ENCODE measurements at regions not wholly inside any gene's neighbourhood (a gene's known extent, or its start where the extent isn't known, plus 50 kb on each side); places are given as distances from the start of the nearest gene placed in this dataset.

DNA sequence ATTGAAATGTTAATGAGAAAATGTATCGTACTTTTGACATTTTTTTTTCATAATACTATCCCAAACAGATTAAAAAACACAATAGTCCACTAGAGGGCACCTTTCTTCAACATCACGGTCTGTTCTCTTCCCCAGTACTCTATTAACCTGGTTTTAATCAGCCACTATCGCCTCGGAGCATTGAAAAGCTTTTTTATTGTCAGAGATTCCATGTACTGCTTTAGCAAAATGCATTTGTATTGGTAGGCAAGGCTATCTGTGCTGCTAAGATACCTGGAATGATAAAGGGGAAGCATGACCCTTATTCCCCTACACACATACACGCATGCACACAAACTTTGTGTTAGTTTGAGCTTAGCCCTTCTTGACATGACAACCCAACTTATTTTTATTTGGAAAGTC lies 160.1 kb upstream of the IL12A start:
- H3F3A ChIP-seq (ENCODE audit: insufficient read depth, low read length, poor library complexity, severe bottlenecking): no peaks in the 10 kb centered on the region
- H3K27ac ChIP-seq (ENCODE audit: low read length): no peak overlapping the region
- TF ChIP-seq RAD21 (conservative IDR thresholded peaks at IDR 0.05) (peak; percentile 74), POLR2AphosphoS5 (IDR thresholded peaks at IDR 0.05) (no peak), EZH2 (IDR thresholded peaks at IDR 0.05; ENCODE audit: borderline replicate concordance, insufficient read depth, low read length, poor library complexity, severe bottlenecking) (no peak), SMC3 (conservative IDR thresholded peaks at IDR 0.05; ENCODE audit: poor library complexity) (peak; percentile 77), EP300 (conservative IDR thresholded peaks at IDR 0.05; ENCODE audit: poor library complexity, severe bottlenecking) (no peak), MXI1 (conservative IDR thresholded peaks at IDR 0.05; ENCODE audit: poor library complexity, severe bottlenecking) (no peak), TAF1 (IDR thresholded peaks at IDR 0.05; ENCODE audit: low read depth) (no peak)
- TF ChIP-seq, protein P1, sequence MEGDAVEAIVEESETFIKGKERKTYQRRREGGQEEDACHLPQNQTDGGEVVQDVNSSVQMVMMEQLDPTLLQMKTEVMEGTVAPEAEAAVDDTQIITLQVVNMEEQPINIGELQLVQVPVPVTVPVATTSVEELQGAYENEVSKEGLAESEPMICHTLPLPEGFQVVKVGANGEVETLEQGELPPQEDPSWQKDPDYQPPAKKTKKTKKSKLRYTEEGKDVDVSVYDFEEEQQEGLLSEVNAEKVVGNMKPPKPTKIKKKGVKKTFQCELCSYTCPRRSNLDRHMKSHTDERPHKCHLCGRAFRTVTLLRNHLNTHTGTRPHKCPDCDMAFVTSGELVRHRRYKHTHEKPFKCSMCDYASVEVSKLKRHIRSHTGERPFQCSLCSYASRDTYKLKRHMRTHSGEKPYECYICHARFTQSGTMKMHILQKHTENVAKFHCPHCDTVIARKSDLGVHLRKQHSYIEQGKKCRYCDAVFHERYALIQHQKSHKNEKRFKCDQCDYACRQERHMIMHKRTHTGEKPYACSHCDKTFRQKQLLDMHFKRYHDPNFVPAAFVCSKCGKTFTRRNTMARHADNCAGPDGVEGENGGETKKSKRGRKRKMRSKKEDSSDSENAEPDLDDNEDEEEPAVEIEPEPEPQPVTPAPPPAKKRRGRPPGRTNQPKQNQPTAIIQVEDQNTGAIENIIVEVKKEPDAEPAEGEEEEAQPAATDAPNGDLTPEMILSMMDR (IDR thresholded peaks at IDR 0.05; ENCODE audit: poor library complexity, severe bottlenecking): peak; percentile 72
- TF ChIP-seq, protein P2, sequence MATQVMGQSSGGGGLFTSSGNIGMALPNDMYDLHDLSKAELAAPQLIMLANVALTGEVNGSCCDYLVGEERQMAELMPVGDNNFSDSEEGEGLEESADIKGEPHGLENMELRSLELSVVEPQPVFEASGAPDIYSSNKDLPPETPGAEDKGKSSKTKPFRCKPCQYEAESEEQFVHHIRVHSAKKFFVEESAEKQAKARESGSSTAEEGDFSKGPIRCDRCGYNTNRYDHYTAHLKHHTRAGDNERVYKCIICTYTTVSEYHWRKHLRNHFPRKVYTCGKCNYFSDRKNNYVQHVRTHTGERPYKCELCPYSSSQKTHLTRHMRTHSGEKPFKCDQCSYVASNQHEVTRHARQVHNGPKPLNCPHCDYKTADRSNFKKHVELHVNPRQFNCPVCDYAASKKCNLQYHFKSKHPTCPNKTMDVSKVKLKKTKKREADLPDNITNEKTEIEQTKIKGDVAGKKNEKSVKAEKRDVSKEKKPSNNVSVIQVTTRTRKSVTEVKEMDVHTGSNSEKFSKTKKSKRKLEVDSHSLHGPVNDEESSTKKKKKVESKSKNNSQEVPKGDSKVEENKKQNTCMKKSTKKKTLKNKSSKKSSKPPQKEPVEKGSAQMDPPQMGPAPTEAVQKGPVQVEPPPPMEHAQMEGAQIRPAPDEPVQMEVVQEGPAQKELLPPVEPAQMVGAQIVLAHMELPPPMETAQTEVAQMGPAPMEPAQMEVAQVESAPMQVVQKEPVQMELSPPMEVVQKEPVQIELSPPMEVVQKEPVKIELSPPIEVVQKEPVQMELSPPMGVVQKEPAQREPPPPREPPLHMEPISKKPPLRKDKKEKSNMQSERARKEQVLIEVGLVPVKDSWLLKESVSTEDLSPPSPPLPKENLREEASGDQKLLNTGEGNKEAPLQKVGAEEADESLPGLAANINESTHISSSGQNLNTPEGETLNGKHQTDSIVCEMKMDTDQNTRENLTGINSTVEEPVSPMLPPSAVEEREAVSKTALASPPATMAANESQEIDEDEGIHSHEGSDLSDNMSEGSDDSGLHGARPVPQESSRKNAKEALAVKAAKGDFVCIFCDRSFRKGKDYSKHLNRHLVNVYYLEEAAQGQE (IDR thresholded peaks at IDR 0.05; ENCODE audit: borderline replicate concordance): no peak
- H3K9ac ChIP-seq (ENCODE audit: low read length): no peak overlapping the region
- no peak overlapping the region for H2AFZ ChIP-seq (ENCODE audit: low read depth, low read length)
- H3K9me3 ChIP-seq (ENCODE audit: low read length): no peaks in the 10 kb centered on the region
- H3K36me3 ChIP-seq (ENCODE audit: insufficient read depth, low read length): no peaks in the 10 kb centered on the region
- no peaks in the 10 kb centered on the region for H3K9me2 ChIP-seq (ENCODE audit: insufficient read depth, low read length)
- H4K20me1 ChIP-seq (ENCODE audit: insufficient read depth): no peaks in the 10 kb centered on the region
- H3K79me2 ChIP-seq (replicated peaks; ENCODE audit: insufficient read depth, low read length): no peaks in the 10 kb centered on the region
- no peaks in the 10 kb centered on the region for H3K27me3 ChIP-seq (ENCODE audit: insufficient read depth, low read depth, low read length)
- no peak overlapping the region for H3K4me2 ChIP-seq (ENCODE audit: low read length)
- H3K4me3 ChIP-seq (ENCODE audit: low read length): no peak overlapping the region

DNA sequence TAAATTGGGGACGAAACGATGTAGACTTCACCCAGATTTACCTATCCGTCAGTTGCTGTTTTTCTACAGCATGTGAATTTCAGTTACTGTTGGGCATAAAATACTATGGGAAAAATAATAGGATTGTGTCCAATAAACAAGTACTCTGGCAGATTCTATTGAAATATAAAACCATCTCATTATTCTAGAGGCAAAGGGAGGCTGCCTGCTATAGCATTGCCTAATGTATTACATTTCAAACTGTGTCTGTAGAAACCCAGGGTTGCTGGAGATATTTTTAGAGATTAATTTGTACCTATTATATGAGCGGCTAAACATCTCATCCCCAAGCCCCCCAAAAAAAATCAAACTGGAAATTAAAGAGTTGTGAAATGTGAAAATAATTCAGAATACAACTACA lies 159.6 kb upstream of the IL12A start:
- Histone ChIP-seq H3K27me3 (ENCODE audit: insufficient read depth, low read depth, low read length) (no peaks in the 10 kb centered on the region), H3K9ac (ENCODE audit: low read length) (no peak overlapping the region), H3K4me3 (ENCODE audit: low read length) (no peak overlapping the region), H3K79me2 (replicated peaks; ENCODE audit: insufficient read depth, low read length) (no peaks in the 10 kb centered on the region), H3K36me3 (ENCODE audit: insufficient read depth, low read length) (no peaks in the 10 kb centered on the region), H2AFZ (ENCODE audit: low read depth, low read length) (no peak overlapping the region), H3K4me2 (ENCODE audit: low read length) (no peak overlapping the region), H3K27ac (ENCODE audit: low read length) (no peak overlapping the region), H3K9me3 (ENCODE audit: low read length) (no peaks in the 10 kb centered on the region), H3F3A (ENCODE audit: insufficient read depth, low read length, poor library complexity, severe bottlenecking) (no peaks in the 10 kb centered on the region), H4K20me1 (ENCODE audit: insufficient read depth) (no peaks in the 10 kb centered on the region), H3K9me2 (ENCODE audit: insufficient read depth, low read length) (no peaks in the 10 kb centered on the region)
- TF ChIP-seq SMC3 (conservative IDR thresholded peaks at IDR 0.05; ENCODE audit: poor library complexity): no peak

Data from neural cell (in vitro differentiated cells).